Activated T-cell treated with anti-CD3 and anti-CD28 coated beads, Interleukin-2, amount 50 U/mL, for 1 hour (primary cell): ENCODE measurements at regions not wholly inside any gene's neighbourhood (a gene's known extent, or its start where the extent isn't known, plus 50 kb on each side); places are given as distances from the start of the nearest gene placed in this dataset.

Experiments used
- DNase-seq: peaks from one replicate; pipeline ENCODE4 v3.0.0-alpha.2; 2020

- no peak for DNase-seq
Observed at GRCh38 chr14:51518711-51519110, 133.0 kb upstream of the FRMD6 start.

GRCh38 chr14:51520087-51520486 is 131.6 kb upstream of the FRMD6 start:
- DNase-seq, result no peak

GRCh38 chr14:51521764-51522163 is 129.9 kb upstream of the FRMD6 start:
- DNase-seq, result no peak

- DNase-seq, result no peak
Observed at GRCh38 chr14:51523243-51523642, 128.5 kb upstream of the FRMD6 start.

- no peak for DNase-seq
Observed at GRCh38 chr14:51525739-51526138, 126.0 kb upstream of the FRMD6 start.

- DNase-seq, result no peak
Observed at GRCh38 chr14:51527073-51527472, 124.6 kb upstream of the FRMD6 start.

- DNase-seq, result no peak
Observed at GRCh38 chr14:51529736-51530135, 122.0 kb upstream of the FRMD6 start.

GRCh38 chr14:51533160-51533559 is 118.5 kb upstream of the FRMD6 start:
- no peak for DNase-seq

GRCh38 chr14:51533872-51534553 is 117.7 kb upstream of the FRMD6 start:
- no peak for DNase-seq

- DNase-seq, result no peak
Observed at GRCh38 chr14:51534610-51535011, 117.1 kb upstream of the FRMD6 start.

GRCh38 chr14:51535443-51536044 is 116.2 kb upstream of the FRMD6 start:
- no peak for DNase-seq

GRCh38 chr14:51538973-51539372 is 112.7 kb upstream of the FRMD6 start:
- DNase-seq, result no peak

- no peak for DNase-seq
Observed at GRCh38 chr14:51539571-51540037, 112.1 kb upstream of the FRMD6 start.

GRCh38 chr14:51540364-51540763 is 111.3 kb upstream of the FRMD6 start:
- no peak for DNase-seq

- no peak for DNase-seq
Observed at GRCh38 chr14:51544471-51544870, 107.2 kb upstream of the FRMD6 start.

- DNase-seq, result no peak
Observed at GRCh38 chr14:51544901-51545300, 106.8 kb upstream of the FRMD6 start.

GRCh38 chr14:51545396-51545795 is 106.3 kb upstream of the FRMD6 start:
- no peak for DNase-seq

GRCh38 chr14:51546099-51546498 is 105.6 kb upstream of the FRMD6 start:
- no peak for DNase-seq

- no peak for DNase-seq
Observed at GRCh38 chr14:51546603-51547258, 105.0 kb upstream of the FRMD6 start.

GRCh38 chr14:51547260-51547659 is 104.5 kb upstream of the FRMD6 start:
- DNase-seq, result no peak

GRCh38 chr14:51547701-51548100 is 104.0 kb upstream of the FRMD6 start:
- no peak for DNase-seq

GRCh38 chr14:51548187-51548586 is 103.5 kb upstream of the FRMD6 start:
- DNase-seq, result no peak

- no peak for DNase-seq
Observed at GRCh38 chr14:51550636-51551035, 101.1 kb upstream of the FRMD6 start.

GRCh38 chr14:51552275-51552674 is 99.4 kb upstream of the FRMD6 start:
- DNase-seq, result no peak
